ENCODE measurements at regions not wholly inside any gene's neighbourhood (a gene's known extent, or its start where the extent isn't known, plus 50 kb on each side); places are given as distances from the start of the nearest gene placed in this dataset. TPM values are rescaled to one million over a fixed set of nuclear protein-coding genes. Genes with fewer than 3 reads are reported as not detected.

DNA sequence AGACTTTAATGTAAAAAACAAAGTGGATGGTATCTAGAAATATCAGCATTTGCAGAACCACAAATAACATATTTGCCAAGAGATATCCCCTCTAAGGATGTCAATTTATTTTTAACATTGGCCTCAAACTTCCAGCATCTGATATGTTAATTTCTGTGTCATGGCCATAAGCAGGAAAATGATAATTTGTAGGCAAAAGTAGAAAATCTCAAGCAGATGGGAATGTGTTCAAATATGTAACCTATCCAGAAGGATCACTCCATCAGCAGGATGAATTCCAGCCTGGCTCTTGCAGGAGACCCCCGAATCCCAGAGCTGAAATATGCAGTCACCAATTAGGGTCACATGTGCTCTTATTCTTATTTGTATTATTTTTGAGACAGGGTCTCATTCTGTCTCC is 55.4 kb upstream of the PRKX start:
- intact Hi-C loops (cut with micrococcal nuclease): no loop called here
- H3K9me3 ChIP-seq (ENCODE audit: control insufficient read depth, insufficient read depth, low read length): no peaks in the 10 kb centered on the region
- no peaks in the 10 kb centered on the region for H3K36me3 ChIP-seq (ENCODE audit: control insufficient read depth, insufficient read depth, low read length)
- H3K4me3 ChIP-seq (ENCODE audit: insufficient read depth, low read depth, low read length): no peak overlapping the region
- no peak overlapping the region for H2BK20ac ChIP-seq (ENCODE audit: low read depth, low read length)
- no CpG with 5 or more reads among the region's 1 CpG for WGBS, 2 experiments (ENCODE audit: extremely low coverage in 2 of 2, insufficient read length in 1 of 2)
- ChIA-PET CTCF (no interaction called here), POLR2A (ENCODE audit: unreplicated experiment) (no interaction called here)
- H2BK120ac ChIP-seq (ENCODE audit: low read depth, low read length): no peak overlapping the region
- no peak overlapping the region for H3K9ac ChIP-seq (ENCODE audit: low read depth, low read length)
- dilution Hi-C loops (cut with HindIII; ENCODE audit: low sequenced_read_pairs, unreplicated experiment): no loop called here
- no peak overlapping the region for H2AK9ac ChIP-seq (replicated peaks; ENCODE audit: low read depth, low read length, poor library complexity)
- H3K14ac ChIP-seq (replicated peaks; ENCODE audit: low read depth, low read length): no peak overlapping the region
- no peak overlapping the region for H4K5ac ChIP-seq (ENCODE audit: low read depth, low read length)
- no peak overlapping the region for H2BK5ac ChIP-seq (ENCODE audit: low read depth, low read length, poor library complexity, severe bottlenecking)
- H3K23ac ChIP-seq (ENCODE audit: low read depth, low read length): no peak overlapping the region
- BruUV-seq (replicated peaks): no TSS peak
- H3K9me1 ChIP-seq (ENCODE audit: insufficient read depth, low read length): no peaks in the 10 kb centered on the region
- DNase-seq (no peak), ATAC-seq (ENCODE audit: low read depth) (no peak)
- H3K27me3 ChIP-seq (ENCODE audit: control insufficient read depth, insufficient read depth, low read length): no peaks in the 10 kb centered on the region
- TF ChIP-seq RCOR1 (IDR thresholded peaks at IDR 0.05; ENCODE audit: insufficient replicate concordance, low read length): no peak
- TF ChIP-seq MAZ (IDR thresholded peaks at IDR 0.05; ENCODE audit: borderline replicate concordance, low read depth, low read length): no peak
- TF ChIP-seq SMC3 (IDR thresholded peaks at IDR 0.05; ENCODE audit: low read depth, low read length): no peak
- TF ChIP-seq NFE2L2 (IDR thresholded peaks at IDR 0.05; ENCODE audit: low read depth, low read length): no peak
- TF ChIP-seq CHD1 (IDR thresholded peaks at IDR 0.05; ENCODE audit: low read depth, low read length): no peak
- TF ChIP-seq, protein P1, sequence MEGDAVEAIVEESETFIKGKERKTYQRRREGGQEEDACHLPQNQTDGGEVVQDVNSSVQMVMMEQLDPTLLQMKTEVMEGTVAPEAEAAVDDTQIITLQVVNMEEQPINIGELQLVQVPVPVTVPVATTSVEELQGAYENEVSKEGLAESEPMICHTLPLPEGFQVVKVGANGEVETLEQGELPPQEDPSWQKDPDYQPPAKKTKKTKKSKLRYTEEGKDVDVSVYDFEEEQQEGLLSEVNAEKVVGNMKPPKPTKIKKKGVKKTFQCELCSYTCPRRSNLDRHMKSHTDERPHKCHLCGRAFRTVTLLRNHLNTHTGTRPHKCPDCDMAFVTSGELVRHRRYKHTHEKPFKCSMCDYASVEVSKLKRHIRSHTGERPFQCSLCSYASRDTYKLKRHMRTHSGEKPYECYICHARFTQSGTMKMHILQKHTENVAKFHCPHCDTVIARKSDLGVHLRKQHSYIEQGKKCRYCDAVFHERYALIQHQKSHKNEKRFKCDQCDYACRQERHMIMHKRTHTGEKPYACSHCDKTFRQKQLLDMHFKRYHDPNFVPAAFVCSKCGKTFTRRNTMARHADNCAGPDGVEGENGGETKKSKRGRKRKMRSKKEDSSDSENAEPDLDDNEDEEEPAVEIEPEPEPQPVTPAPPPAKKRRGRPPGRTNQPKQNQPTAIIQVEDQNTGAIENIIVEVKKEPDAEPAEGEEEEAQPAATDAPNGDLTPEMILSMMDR (conservative IDR thresholded peaks at IDR 0.05; ENCODE audit: low read depth, low read length): no peak
- no peak for TF ChIP-seq MAFK (IDR thresholded peaks at IDR 0.05; ENCODE audit: low read depth, low read length)
- no peak for TF ChIP-seq CEBPB (IDR thresholded peaks at IDR 0.05; ENCODE audit: low read depth, low read length)
- H4K91ac ChIP-seq (ENCODE audit: insufficient read depth, low read depth, low read length): no peak overlapping the region
- no peaks in the 10 kb centered on the region for H3K4me1 ChIP-seq (ENCODE audit: control insufficient read depth, insufficient read depth, low read length)
- no peak overlapping the region for H2BK15ac ChIP-seq (ENCODE audit: low read depth, low read length)
- no peaks in the 10 kb centered on the region for H4K20me1 ChIP-seq (ENCODE audit: insufficient read depth, low read length)
- no peak overlapping the region for H2AFZ ChIP-seq (replicated peaks; ENCODE audit: low read length, poor library complexity)
- H3K4ac ChIP-seq (ENCODE audit: low read depth, low read length): no peak overlapping the region
- no peak overlapping the region for H2AK5ac ChIP-seq (ENCODE audit: low read depth, low read length)
- no peak overlapping the region for H4K8ac ChIP-seq (ENCODE audit: low read depth in 2 of 2, low read length in 2 of 2)
- no peak overlapping the region for H3K56ac ChIP-seq (ENCODE audit: extremely low read depth, insufficient read depth, low read length)
- no peak overlapping the region for H3K18ac ChIP-seq (ENCODE audit: low read depth, low read length)
- no peaks in the 10 kb centered on the region for H3K79me1 ChIP-seq (ENCODE audit: low read depth in 1 of 2, low read length in 2 of 2)
- in situ Hi-C loops (cut with MboI; ENCODE audit: low sequenced_read_pairs): no loop called here
- H3K4me2 ChIP-seq (ENCODE audit: low read depth, low read length): no peak overlapping the region
- no peak overlapping the region for H3K27ac ChIP-seq (ENCODE audit: insufficient read depth, low read length)

Small RNA genes in the stretch of these regions (microRNA-seq; reads per million reads assigned to microRNA genes)
- gene RF00401 (ENCODE audit: insufficient read depth, insufficient read length): not detected

Small RNA genes in the stretch of these regions (small RNA-seq; reads per million reads assigned to genes)
- gene RF00401: 0 reads per million in 5 experiments

Data from IMR-90 (cell line).